IPS DF 6.9 (cell line): ENCODE measurements at regions not wholly inside any gene's neighbourhood (a gene's known extent, or its start where the extent isn't known, plus 50 kb on each side); places are given as distances from the start of the nearest gene placed in this dataset.
"Not testable (repeated sequence)": the region's sequence is repeated elsewhere in the genome, so short reads cannot be mapped to it uniquely, and the experiment has no call there.

ENCODE experiments used
- DNase-seq: peaks from one replicate; pipeline ENCODE4 v3.0.0-alpha.2; 2013; ENCODE audit warnings: low read depth, low spot score
- H3K27ac ChIP-seq: one replicate; pipeline ENCODE4 v1.5.1; 2013; ENCODE audit warnings: low read length, control low read depth
- H3K27me3 ChIP-seq: 2 replicates; pipeline ENCODE4 v1.6.1; 2013; ENCODE audit warnings: mild to moderate bottlenecking, low read length; ENCODE audit not compliant: control insufficient read depth, insufficient read depth
- H3K36me3 ChIP-seq: 2 replicates; pipeline ENCODE4 v1.6.1; 2013; ENCODE audit warnings: low read length; ENCODE audit not compliant: control insufficient read depth, insufficient read depth
- H3K4me1 ChIP-seq: 2 replicates; pipeline ENCODE4 v1.6.1; 2013; ENCODE audit warnings: low read length; ENCODE audit not compliant: control insufficient read depth, insufficient read depth
- H3K4me3 ChIP-seq: 2 replicates; pipeline ENCODE4 v1.5.1; 2013; ENCODE audit warnings: mild to moderate bottlenecking, low read length
- H3K9me3 ChIP-seq: 2 replicates; pipeline ENCODE4 v1.6.1; 2013; ENCODE audit warnings: low read length, inconsistent platforms; ENCODE audit not compliant: control insufficient read depth, insufficient read depth
- WGBS: extraction: QIAGEN DNeasy Blood & Tissue Kit; methylation state at CpG from one replicate; pipeline ENCODE4 v1.1.7; 2013; ENCODE audit warnings: mixed read lengths, missing lambda C conversion rate; ENCODE audit not compliant: insufficient read length, insufficient coverage; 5-methylcytosine and 5-hydroxymethylcytosine counted together

GRCh38 chr5:67870662-67871061, 344.9 kb upstream of the PIK3R1 start:
- no CpG with 5 or more reads among the region's 3 CpGs for WGBS
- no peaks in the 10 kb centered on the region for H3K4me1 ChIP-seq
- H3K4me3 ChIP-seq = no peak overlapping the region
- no peaks in the 10 kb centered on the region for H3K9me3 ChIP-seq
- DNase-seq = no peak
- H3K36me3 ChIP-seq = no peaks in the 10 kb centered on the region
- H3K27ac ChIP-seq = no peak overlapping the region
- no peaks in the 10 kb centered on the region for H3K27me3 ChIP-seq

GRCh38 chr5:67864335-67864734, 351.2 kb upstream of the PIK3R1 start:
- not testable (repeated sequence) for H3K36me3 ChIP-seq, H3K4me3 ChIP-seq, H3K4me1 ChIP-seq, DNase-seq, H3K27me3 ChIP-seq, H3K27ac ChIP-seq, H3K9me3 ChIP-seq
- no CpG with 5 or more reads among the region's 1 CpG for WGBS

- Histone ChIP-seq H3K27me3 (no peaks in the 10 kb centered on the region), H3K4me1 (no peaks in the 10 kb centered on the region), H3K9me3 (no peaks in the 10 kb centered on the region), H3K36me3 (no peaks in the 10 kb centered on the region), H3K27ac (no peak overlapping the region), H3K4me3 (no peak overlapping the region)
- WGBS = no CpG with 5 or more reads among the region's 5 CpGs
- no peak for DNase-seq
Measured at GRCh38 chr5:67858471-67859031, 357.0 kb upstream of the PIK3R1 start.

- Histone ChIP-seq H3K9me3 (no peaks in the 10 kb centered on the region), H3K36me3 (no peaks in the 10 kb centered on the region), H3K27me3 (no peaks in the 10 kb centered on the region), H3K4me1 (no peaks in the 10 kb centered on the region), H3K27ac (no peak overlapping the region), H3K4me3 (no peak overlapping the region)
- no peak for DNase-seq
- no CpG with 5 or more reads among the region's 1 CpG for WGBS
Measured at GRCh38 chr5:67857502-67857901, 358.1 kb upstream of the PIK3R1 start.

- H3K27me3 ChIP-seq = no peaks in the 10 kb centered on the region
- no peak overlapping the region for H3K4me3 ChIP-seq
- DNase-seq = no peak
- no peaks in the 10 kb centered on the region for H3K4me1 ChIP-seq
- H3K36me3 ChIP-seq = no peaks in the 10 kb centered on the region
- H3K27ac ChIP-seq = no peak overlapping the region
- WGBS = no CpG with 5 or more reads among the region's 5 CpGs
- no peaks in the 10 kb centered on the region for H3K9me3 ChIP-seq
Measured at GRCh38 chr5:67855523-67855922, 360.0 kb upstream of the PIK3R1 start.

- DNase-seq, H3K9me3 ChIP-seq, H3K4me1 ChIP-seq, H3K27ac ChIP-seq, H3K4me3 ChIP-seq, H3K27me3 ChIP-seq, H3K36me3 ChIP-seq: not testable (repeated sequence)
- WGBS = no CpG with 5 or more reads among the region's 5 CpGs
Measured at GRCh38 chr5:67850906-67851305, 364.6 kb upstream of the PIK3R1 start.

GRCh38 chr5:67844924-67845323, 370.6 kb upstream of the PIK3R1 start:
- Histone ChIP-seq H3K27me3 (no peaks in the 10 kb centered on the region), H3K4me1 (0 out of 2 replicates have a peak, but pooled peaks cover 1% of the 10 kb centered on the region), H3K27ac (no peak overlapping the region), H3K4me3 (no peak overlapping the region), H3K36me3 (no peaks in the 10 kb centered on the region), H3K9me3 (no peaks in the 10 kb centered on the region)
- DNase-seq = no peak
- WGBS = no CpG with 5 or more reads among the region's 3 CpGs

GRCh38 chr5:67842806-67843205, 372.8 kb upstream of the PIK3R1 start:
- WGBS = no CpG with 5 or more reads among the region's 3 CpGs
- Histone ChIP-seq H3K4me3 (no peak overlapping the region), H3K27me3 (no peaks in the 10 kb centered on the region), H3K36me3 (no peaks in the 10 kb centered on the region), H3K4me1 (0 out of 2 replicates have a peak, but pooled peaks cover 1% of the 10 kb centered on the region), H3K27ac (no peak overlapping the region), H3K9me3 (no peaks in the 10 kb centered on the region)
- DNase-seq = no peak

- not testable (repeated sequence) for DNase-seq, H3K9me3 ChIP-seq, H3K4me1 ChIP-seq, H3K27me3 ChIP-seq, H3K27ac ChIP-seq, H3K36me3 ChIP-seq, H3K4me3 ChIP-seq
- WGBS = no CpG with 5 or more reads among the region's 3 CpGs
Measured at GRCh38 chr5:67837225-67837624, 378.3 kb upstream of the PIK3R1 start.

- H3K9me3 ChIP-seq, H3K36me3 ChIP-seq, H3K27ac ChIP-seq, H3K4me1 ChIP-seq, DNase-seq, H3K4me3 ChIP-seq, H3K27me3 ChIP-seq: not testable (repeated sequence)
- whole genome bisulfite sequencing = no CpG with 5 or more reads among the region's 1 CpG
Measured at GRCh38 chr5:67836496-67836895, 379.1 kb upstream of the PIK3R1 start.

GRCh38 chr5:67831048-67831447, 384.5 kb upstream of the PIK3R1 start:
- DNase-seq = no peak
- WGBS = no CpG with 5 or more reads among the region's 1 CpG

More at GRCh38 chr5:67831048-67831447, 384.5 kb upstream of the PIK3R1 start:
- no peaks in the 10 kb centered on the region for H3K36me3 ChIP-seq
- no peak overlapping the region for H3K4me3 ChIP-seq
- 0 out of 2 replicates have a peak, but pooled peaks cover 1% of the 10 kb centered on the region for H3K4me1 ChIP-seq
- H3K27ac ChIP-seq = no peak overlapping the region
- no peaks in the 10 kb centered on the region for H3K9me3 ChIP-seq
- no peaks in the 10 kb centered on the region; the same call in 1 of the 2 replicates for H3K27me3 ChIP-seq
